ENCODE measurements at regions not wholly inside any gene's neighbourhood (a gene's known extent, or its start where the extent isn't known, plus 50 kb on each side); places are given as distances from the start of the nearest gene placed in this dataset.
"Not testable (repeated sequence)": the region's sequence is repeated elsewhere in the genome, so short reads cannot be mapped to it uniquely, and the experiment has no call there.

GRCh38 chr21:8398870-8399437 lies 2122.4 kb upstream of the TPTE start:
- POLR2A ChIA-PET; H3K4me3 Mint-ChIP-seq; intact Hi-C loops (cut with DNase I, micrococcal nuclease): not testable (repeated sequence)

GRCh38 chr21:8399866-8400265 lies 2121.5 kb upstream of the TPTE start:
- H3K9me3 ChIP-seq (ENCODE audit: control insufficient read depth in 1 of 2, insufficient read depth in 1 of 2, low read length in 2 of 2); intact Hi-C loops (cut with DNase I, micrococcal nuclease); H3K9me3 Mint-ChIP-seq; H3K4me3 Mint-ChIP-seq; POLR2A ChIA-PET; DNase-seq; H3K36me3 Mint-ChIP-seq (ENCODE audit: low read depth); H3K27me3 Mint-ChIP-seq; H3K27ac ChIP-seq (ENCODE audit: low read depth in 1 of 2, low read length in 2 of 2); ATAC-seq (ENCODE audit: poor library complexity); H3K27ac Mint-ChIP-seq; H3K36me3 ChIP-seq (ENCODE audit: insufficient read depth, low read length); H3K4me3 ChIP-seq (ENCODE audit: low read length); H3K4me1 Mint-ChIP-seq (ENCODE audit: low read depth); H3K4me1 ChIP-seq (ENCODE audit: insufficient read depth, low read length); CTCF ChIA-PET; H3K27me3 ChIP-seq (ENCODE audit: control insufficient read depth in 1 of 2, insufficient read depth in 2 of 2, low read length in 2 of 2): not testable (repeated sequence)

More at GRCh38 chr21:8398870-8399437, 2122.4 kb upstream of the TPTE start:
- H3K4me3 ChIP-seq (ENCODE audit: low read length); DNase-seq; H3K4me1 Mint-ChIP-seq (ENCODE audit: low read depth); H3K27ac ChIP-seq (ENCODE audit: low read depth in 1 of 2, low read length in 2 of 2); H3K36me3 Mint-ChIP-seq (ENCODE audit: low read depth); H3K27ac Mint-ChIP-seq; H3K9me3 Mint-ChIP-seq; CTCF ChIA-PET; H3K27me3 ChIP-seq (ENCODE audit: control insufficient read depth in 1 of 2, insufficient read depth in 2 of 2, low read length in 2 of 2); H3K9me3 ChIP-seq (ENCODE audit: control insufficient read depth in 1 of 2, insufficient read depth in 1 of 2, low read length in 2 of 2); ATAC-seq (ENCODE audit: poor library complexity); H3K36me3 ChIP-seq (ENCODE audit: insufficient read depth, low read length); H3K27me3 Mint-ChIP-seq; H3K4me1 ChIP-seq (ENCODE audit: insufficient read depth, low read length): not testable (repeated sequence)

GRCh38 chr21:8401799-8402198 lies 2119.6 kb upstream of the TPTE start:
- not testable (repeated sequence) for H3K36me3 Mint-ChIP-seq (ENCODE audit: low read depth)

GRCh38 chr21:8406331-8406730 lies 2115.1 kb upstream of the TPTE start:
- H3K27ac ChIP-seq (ENCODE audit: low read depth in 1 of 2, low read length in 2 of 2); CTCF ChIA-PET; H3K27me3 Mint-ChIP-seq; H3K36me3 ChIP-seq (ENCODE audit: insufficient read depth, low read length); intact Hi-C loops (cut with DNase I, micrococcal nuclease); H3K9me3 ChIP-seq (ENCODE audit: control insufficient read depth in 1 of 2, insufficient read depth in 1 of 2, low read length in 2 of 2); DNase-seq; H3K27ac Mint-ChIP-seq; ATAC-seq (ENCODE audit: poor library complexity); H3K27me3 ChIP-seq (ENCODE audit: control insufficient read depth in 1 of 2, insufficient read depth in 2 of 2, low read length in 2 of 2); H3K4me3 Mint-ChIP-seq; H3K4me1 ChIP-seq (ENCODE audit: insufficient read depth, low read length); H3K4me3 ChIP-seq (ENCODE audit: low read length); H3K9me3 Mint-ChIP-seq; H3K36me3 Mint-ChIP-seq (ENCODE audit: low read depth); POLR2A ChIA-PET; H3K4me1 Mint-ChIP-seq (ENCODE audit: low read depth): not testable (repeated sequence)

More at GRCh38 chr21:8401799-8402198, 2119.6 kb upstream of the TPTE start:
- CTCF ChIA-PET; H3K27ac Mint-ChIP-seq; DNase-seq; H3K27me3 Mint-ChIP-seq; H3K9me3 ChIP-seq (ENCODE audit: control insufficient read depth in 1 of 2, insufficient read depth in 1 of 2, low read length in 2 of 2); H3K36me3 ChIP-seq (ENCODE audit: insufficient read depth, low read length); H3K27me3 ChIP-seq (ENCODE audit: control insufficient read depth in 1 of 2, insufficient read depth in 2 of 2, low read length in 2 of 2); POLR2A ChIA-PET; H3K4me3 ChIP-seq (ENCODE audit: low read length); H3K4me1 ChIP-seq (ENCODE audit: insufficient read depth, low read length); H3K9me3 Mint-ChIP-seq; H3K27ac ChIP-seq (ENCODE audit: low read depth in 1 of 2, low read length in 2 of 2); ATAC-seq (ENCODE audit: poor library complexity); intact Hi-C loops (cut with DNase I, micrococcal nuclease); H3K4me3 Mint-ChIP-seq; H3K4me1 Mint-ChIP-seq (ENCODE audit: low read depth): not testable (repeated sequence)

GRCh38 chr21:8411139-8411671 lies 2110.2 kb upstream of the TPTE start:
- intact Hi-C loops (cut with DNase I, micrococcal nuclease); H3K4me3 ChIP-seq (ENCODE audit: low read length); H3K36me3 Mint-ChIP-seq (ENCODE audit: low read depth); H3K4me1 ChIP-seq (ENCODE audit: insufficient read depth, low read length); POLR2A ChIA-PET; ATAC-seq (ENCODE audit: poor library complexity); H3K9me3 ChIP-seq (ENCODE audit: control insufficient read depth in 1 of 2, insufficient read depth in 1 of 2, low read length in 2 of 2); H3K27ac Mint-ChIP-seq; CTCF ChIA-PET; DNase-seq; H3K27me3 ChIP-seq (ENCODE audit: control insufficient read depth in 1 of 2, insufficient read depth in 2 of 2, low read length in 2 of 2); H3K27me3 Mint-ChIP-seq; H3K36me3 ChIP-seq (ENCODE audit: insufficient read depth, low read length); H3K9me3 Mint-ChIP-seq; H3K27ac ChIP-seq (ENCODE audit: low read depth in 1 of 2, low read length in 2 of 2); H3K4me1 Mint-ChIP-seq (ENCODE audit: low read depth); H3K4me3 Mint-ChIP-seq: not testable (repeated sequence)

Measured in CD4-positive, alpha-beta T cell (primary cell).